Activated CD4-positive, alpha-beta T cell treated with anti-CD3 and anti-CD28 coated beads, Interleukin-2, amount 10 ng/mL, durations not matched to agents 7 days and 5 days (primary cell): ENCODE measurements at regions not wholly inside any gene's neighbourhood (a gene's known extent, or its start where the extent isn't known, plus 50 kb on each side); places are given as distances from the start of the nearest gene placed in this dataset.
"Not testable (repeated sequence)": the region's sequence is repeated elsewhere in the genome, so short reads cannot be mapped to it uniquely, and the experiment has no call there.

Source experiments
- CTCF ChIA-PET: fragments of 350-600 bp; sonication (Branson Sonifier 250); formaldehyde crosslinking; loops from one replicate; lab custom pipeline; 2021; ENCODE audit warnings: antibody characterized with exemption; lab: Charles Lee
- POLR2A ChIA-PET: fragments of 350-600 bp; sonication (Branson Sonifier 250); formaldehyde crosslinking; loops from one replicate; lab custom pipeline; 2021; ENCODE audit warnings: antibody characterized with exemption; lab: Charles Lee
- DNase-seq: peaks from one replicate; pipeline ENCODE4 v3.0.0-alpha.2; 2020
- H3K27ac Mint-ChIP-seq: one replicate; pipeline ENCODE4 v1.8.0; 2021; ENCODE audit warnings: mild to moderate bottlenecking, moderate library complexity, mixed read lengths
- H3K27me3 Mint-ChIP-seq: one replicate; pipeline ENCODE4 v1.8.0; 2021; ENCODE audit warnings: mixed read lengths
- H3K36me3 Mint-ChIP-seq: one replicate; pipeline ENCODE4 v1.8.0; 2021; ENCODE audit warnings: low read depth, mixed read lengths
- H3K4me1 Mint-ChIP-seq: one replicate; pipeline ENCODE4 v1.8.0; 2021; ENCODE audit warnings: mixed read lengths
- H3K4me3 Mint-ChIP-seq: one replicate; pipeline ENCODE4 v1.8.0; 2021; ENCODE audit warnings: mild to moderate bottlenecking, moderate library complexity, mixed read lengths
- H3K9me3 Mint-ChIP-seq: one replicate; pipeline ENCODE4 v1.8.0; 2021; ENCODE audit warnings: mixed read lengths

DNA sequence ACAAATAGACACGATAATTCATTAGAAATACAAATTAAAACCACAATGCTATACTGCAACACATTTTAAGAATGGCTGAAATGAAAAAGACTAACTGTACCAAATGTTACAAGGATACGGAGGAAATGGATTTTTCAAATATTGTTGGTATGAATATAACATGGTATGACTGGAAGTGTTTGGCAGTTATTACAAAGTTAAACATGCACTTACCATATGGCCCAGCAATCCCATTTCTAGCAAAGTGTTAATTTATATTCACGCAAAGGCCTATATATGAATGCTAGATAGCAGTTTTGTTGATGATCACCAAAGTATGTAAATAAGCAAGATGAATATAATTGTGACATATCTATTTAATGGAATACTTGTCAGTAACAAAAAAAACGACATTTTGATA is 497.8 kb upstream of the FSIP2 start:
- H3K4me3 Mint-ChIP-seq: no peak overlapping the region
- POLR2A ChIA-PET: no interaction called here
- peaks cover 9% of the 10 kb centered on the region for H3K9me3 Mint-ChIP-seq
- no peaks in the 10 kb centered on the region for H3K27me3 Mint-ChIP-seq
- CTCF ChIA-PET: no interaction called here
- H3K4me1 Mint-ChIP-seq: no peaks in the 10 kb centered on the region
- DNase-seq: no peak
- H3K27ac Mint-ChIP-seq: no peak overlapping the region
- no peaks in the 10 kb centered on the region for H3K36me3 Mint-ChIP-seq

DNA sequence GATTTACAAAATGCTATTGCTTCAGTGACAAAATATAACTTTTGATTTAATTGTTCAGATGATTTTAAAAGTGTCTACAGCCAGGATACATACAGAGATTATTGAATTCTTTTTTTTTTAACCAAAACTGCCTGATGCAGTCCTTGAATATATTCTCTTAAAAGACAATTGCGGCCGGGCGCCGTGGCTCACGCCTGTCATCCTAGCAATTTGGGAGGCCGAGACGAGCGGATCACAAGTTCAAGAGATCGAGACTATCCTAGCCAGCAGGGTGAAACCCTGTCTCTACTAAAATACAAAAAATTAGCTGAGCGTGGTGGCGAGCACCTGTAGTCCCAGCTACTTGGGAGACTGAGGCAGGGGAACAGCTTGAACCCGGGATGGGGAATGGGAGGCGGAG is 497.0 kb upstream of the FSIP2 start:
- H3K4me3 Mint-ChIP-seq: no peak overlapping the region
- ChIA-PET CTCF (no interaction called here), POLR2A (no interaction called here)
- H3K27ac Mint-ChIP-seq: no peak overlapping the region
- H3K36me3 Mint-ChIP-seq: no peaks in the 10 kb centered on the region
- H3K4me1 Mint-ChIP-seq: no peaks in the 10 kb centered on the region
- no peaks in the 10 kb centered on the region for H3K27me3 Mint-ChIP-seq
- DNase-seq: no peak
- H3K9me3 Mint-ChIP-seq: peaks cover 7% of the 10 kb centered on the region

DNA sequence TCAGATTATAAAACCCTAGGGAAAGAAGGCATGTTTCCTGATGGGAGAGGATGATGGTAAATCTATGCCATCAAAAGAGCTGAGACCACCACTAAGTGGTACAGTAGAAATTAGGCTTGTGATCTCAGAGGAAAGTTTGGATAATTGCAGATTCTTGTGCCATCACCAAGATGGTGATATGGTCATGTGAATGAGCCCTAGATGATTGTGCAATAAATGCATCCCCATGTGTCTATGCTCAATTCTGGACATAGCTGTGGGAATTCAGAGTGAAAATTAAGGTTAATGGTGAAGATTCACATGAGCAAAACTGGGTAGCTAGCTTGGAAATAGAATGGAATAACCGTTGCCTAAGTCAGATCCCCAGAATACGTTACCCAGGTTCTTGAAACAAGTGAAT is 496.1 kb upstream of the FSIP2 start:
- ChIA-PET POLR2A (no interaction called here), CTCF (no interaction called here)
- H3K4me3 Mint-ChIP-seq: no peak overlapping the region
- DNase-seq: no peak
- H3K27ac Mint-ChIP-seq: no peak overlapping the region
- H3K9me3 Mint-ChIP-seq: peaks cover 7% of the 10 kb centered on the region
- no peaks in the 10 kb centered on the region for H3K27me3 Mint-ChIP-seq
- no peaks in the 10 kb centered on the region for H3K36me3 Mint-ChIP-seq
- no peaks in the 10 kb centered on the region for H3K4me1 Mint-ChIP-seq

DNA sequence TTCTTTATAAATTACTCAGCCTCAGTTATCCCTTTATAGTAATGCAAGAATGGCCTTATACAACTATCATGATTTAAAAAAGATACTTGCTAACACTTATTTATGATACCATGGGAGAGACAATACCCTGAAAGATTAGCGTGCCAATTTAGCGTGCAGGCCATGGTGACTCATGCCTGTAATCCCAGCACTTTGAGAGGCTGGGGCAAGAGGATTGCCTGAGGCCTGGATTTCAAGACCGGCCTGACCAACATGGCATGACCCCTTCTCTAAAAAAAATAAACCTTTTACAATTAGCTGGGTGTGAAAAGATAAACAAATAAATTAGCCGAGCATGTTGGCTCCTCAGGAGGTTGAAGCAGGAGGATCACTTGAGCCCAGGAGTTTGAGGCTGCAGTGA is 493.4 kb upstream of the FSIP2 start:
- no peak for DNase-seq
- Mint-ChIP-seq H3K9me3 (peaks cover 4% of the 10 kb centered on the region), H3K4me3 (no peak overlapping the region), H3K4me1 (no peaks in the 10 kb centered on the region), H3K27ac (no peak overlapping the region), H3K36me3 (no peaks in the 10 kb centered on the region), H3K27me3 (no peaks in the 10 kb centered on the region)
- CTCF ChIA-PET: no interaction called here
- POLR2A ChIA-PET: no interaction called here

DNA sequence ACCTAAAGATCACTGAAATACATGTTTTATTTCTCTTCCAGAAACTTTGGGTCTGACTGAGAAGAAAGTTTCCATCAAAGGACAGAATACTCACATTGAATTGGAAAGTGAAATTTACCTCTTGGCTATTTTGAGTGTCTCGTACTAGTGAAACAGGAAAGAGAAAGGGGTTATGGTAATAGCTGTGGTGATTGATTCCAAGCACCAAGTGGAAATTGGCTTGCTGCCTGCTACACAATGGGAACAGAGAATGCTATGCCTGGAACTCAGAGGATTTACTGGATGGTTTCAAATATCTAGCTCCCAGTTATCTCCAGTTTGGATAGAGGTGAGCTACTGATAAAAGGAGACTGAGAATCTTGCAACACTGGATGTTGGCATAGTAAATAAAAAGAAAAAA is 492.8 kb upstream of the FSIP2 start:
- ChIA-PET POLR2A (no interaction called here), CTCF (no interaction called here)
- Mint-ChIP-seq H3K27me3 (no peaks in the 10 kb centered on the region), H3K27ac (no peak overlapping the region), H3K36me3 (no peaks in the 10 kb centered on the region), H3K4me1 (no peaks in the 10 kb centered on the region), H3K9me3 (peaks cover 4% of the 10 kb centered on the region), H3K4me3 (no peak overlapping the region)
- DNase-seq: no peak

DNA sequence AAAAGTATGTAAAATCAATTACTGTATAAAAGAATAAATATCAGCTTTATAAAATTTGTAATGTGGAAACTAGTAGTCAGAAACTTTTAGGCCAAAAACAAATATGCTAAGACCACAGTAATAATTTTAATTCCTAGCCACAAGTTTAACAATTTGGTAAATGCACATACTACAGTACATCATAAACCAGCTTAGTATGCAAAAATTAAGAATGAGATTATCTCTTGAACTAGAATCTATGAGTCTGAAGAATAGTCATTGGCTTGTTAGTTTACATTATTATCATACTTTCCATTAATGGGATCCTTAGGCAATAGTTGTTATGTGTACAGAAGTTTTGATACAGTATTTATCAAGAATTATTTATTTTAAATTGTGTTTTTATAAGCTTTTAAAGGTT is 491.9 kb upstream of the FSIP2 start:
- H3K9me3 Mint-ChIP-seq: peaks cover 2% of the 10 kb centered on the region
- H3K4me1 Mint-ChIP-seq: no peaks in the 10 kb centered on the region
- ChIA-PET CTCF (no interaction called here), POLR2A (no interaction called here)
- no peak for DNase-seq
- H3K4me3 Mint-ChIP-seq: no peak overlapping the region
- no peak overlapping the region for H3K27ac Mint-ChIP-seq
- H3K36me3 Mint-ChIP-seq: no peaks in the 10 kb centered on the region
- no peaks in the 10 kb centered on the region for H3K27me3 Mint-ChIP-seq

DNA sequence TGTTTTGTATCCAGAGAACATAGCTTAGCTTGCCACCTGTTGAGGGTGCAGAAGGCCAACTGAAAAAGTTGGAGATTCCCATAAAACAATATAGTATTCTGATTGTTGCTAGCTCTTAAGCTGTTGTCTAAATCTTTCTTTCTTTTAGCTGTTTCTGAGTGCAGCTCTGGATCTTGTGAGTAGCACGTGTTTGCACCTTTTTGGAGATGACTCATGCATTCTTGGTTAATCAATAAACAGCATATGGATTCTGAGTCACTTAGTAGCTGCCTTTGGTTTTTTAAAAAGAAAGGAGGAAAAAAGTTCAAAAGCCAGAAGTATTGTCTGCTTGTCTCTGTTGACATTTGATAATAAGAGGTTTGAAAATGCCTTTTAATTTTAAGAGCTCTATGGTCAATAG is 483.0 kb upstream of the FSIP2 start:
- DNase-seq: no peak
- no peak overlapping the region for H3K27ac Mint-ChIP-seq
- POLR2A ChIA-PET: no interaction called here
- H3K36me3 Mint-ChIP-seq: no peaks in the 10 kb centered on the region
- no peak overlapping the region for H3K4me3 Mint-ChIP-seq
- H3K9me3 Mint-ChIP-seq: no peaks in the 10 kb centered on the region
- H3K4me1 Mint-ChIP-seq: no peaks in the 10 kb centered on the region
- H3K27me3 Mint-ChIP-seq: no peaks in the 10 kb centered on the region
- CTCF ChIA-PET: interaction anchor here (0.7 kb wide), 1 partner anchor 172 kb away, joined by 3 read pairs; no protein-coding TSS in a partner anchor

DNA sequence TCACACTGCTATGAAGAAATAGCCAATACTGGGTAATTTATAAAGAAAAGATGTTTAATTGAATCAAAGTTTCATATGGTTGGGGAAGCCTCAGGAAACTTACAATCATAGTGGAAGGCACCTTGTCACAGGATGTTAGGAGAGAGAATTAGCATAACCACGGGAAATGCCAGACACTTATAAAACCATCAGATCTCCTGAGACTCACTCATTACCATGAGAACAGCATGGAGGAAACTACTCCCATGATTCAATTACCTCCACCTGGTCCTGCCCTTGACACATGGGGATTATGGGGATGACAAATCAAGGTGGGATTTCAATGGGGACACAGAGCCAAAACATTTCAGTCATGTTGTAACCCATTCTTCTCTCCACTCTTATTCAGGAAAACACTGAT is 472.9 kb upstream of the FSIP2 start:
- POLR2A ChIA-PET: no interaction called here
- no peaks in the 10 kb centered on the region for H3K27me3 Mint-ChIP-seq
- CTCF ChIA-PET: no interaction called here
- H3K4me1 Mint-ChIP-seq: no peaks in the 10 kb centered on the region
- no peak for DNase-seq
- H3K4me3 Mint-ChIP-seq: no peak overlapping the region
- no peak overlapping the region for H3K27ac Mint-ChIP-seq
- no peaks in the 10 kb centered on the region for H3K36me3 Mint-ChIP-seq
- no peaks in the 10 kb centered on the region for H3K9me3 Mint-ChIP-seq

DNA sequence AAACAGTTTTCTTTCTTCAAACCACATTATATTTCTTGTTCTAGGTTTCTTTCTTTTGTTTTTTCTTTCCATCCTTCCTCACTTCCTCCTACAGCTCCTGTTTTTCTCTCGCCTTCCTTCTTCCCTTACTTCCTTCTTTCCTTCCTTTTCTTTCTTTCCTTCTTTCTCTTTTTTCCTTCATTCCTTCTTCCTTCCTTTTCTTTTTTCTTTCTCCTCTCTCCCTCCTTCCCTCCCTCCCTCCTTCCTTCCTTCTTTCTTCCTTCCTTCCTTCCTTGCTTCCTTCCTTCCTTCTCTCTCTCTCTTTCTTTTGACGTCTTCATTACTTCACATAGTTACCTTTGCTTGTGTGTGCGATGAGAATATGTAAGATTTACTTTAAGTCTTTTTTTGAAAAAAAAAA is 470.0 kb upstream of the FSIP2 start:
- H3K4me1 Mint-ChIP-seq: no peaks in the 10 kb centered on the region
- no peaks in the 10 kb centered on the region for H3K36me3 Mint-ChIP-seq
- H3K27ac Mint-ChIP-seq: no peak overlapping the region
- no peak overlapping the region for H3K4me3 Mint-ChIP-seq
- H3K27me3 Mint-ChIP-seq: no peaks in the 10 kb centered on the region
- H3K9me3 Mint-ChIP-seq: no peaks in the 10 kb centered on the region
- DNase-seq: no peak
- ChIA-PET POLR2A (no interaction called here), CTCF (no interaction called here)

DNA sequence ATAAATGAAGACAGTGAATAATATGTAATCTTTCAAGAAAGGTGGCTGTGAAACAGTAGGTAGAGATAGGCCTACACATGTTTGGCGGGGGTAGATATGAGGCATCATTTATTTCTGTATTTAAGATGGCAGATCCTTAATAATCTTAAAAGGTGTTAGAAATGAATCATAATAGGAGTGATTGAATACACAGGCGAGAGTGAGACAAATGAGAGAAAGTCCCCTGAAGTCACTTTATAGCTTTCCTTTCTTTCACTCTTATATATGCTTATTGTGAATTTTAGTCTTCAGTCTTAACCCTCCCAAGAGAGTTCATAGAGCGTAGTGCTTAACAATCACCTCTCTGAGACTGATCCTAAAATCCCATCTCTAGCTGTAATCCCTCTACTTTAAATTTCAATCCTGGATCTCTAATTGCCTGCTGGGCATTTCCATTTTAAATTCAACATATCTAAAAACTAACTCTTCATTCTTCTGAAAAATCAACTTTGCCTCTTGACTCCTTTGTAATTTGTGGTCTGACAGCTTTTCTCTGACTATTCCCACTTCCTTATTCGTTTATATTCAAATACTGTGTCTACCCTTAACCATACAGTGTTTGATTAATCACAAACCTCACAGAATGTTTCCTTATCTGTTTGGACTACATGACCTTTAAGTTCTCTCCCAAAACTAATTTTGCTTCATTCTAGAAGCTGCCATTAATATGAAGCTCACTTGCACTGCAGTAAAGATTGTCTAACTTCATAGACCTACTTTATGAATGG is 463.7 kb upstream of the FSIP2 start:
- POLR2A ChIA-PET: no interaction called here
- Mint-ChIP-seq H3K4me1 (no peaks in the 10 kb centered on the region), H3K4me3 (no peak overlapping the region), H3K36me3 (no peaks in the 10 kb centered on the region), H3K27ac (no peak overlapping the region), H3K27me3 (no peaks in the 10 kb centered on the region), H3K9me3 (no peaks in the 10 kb centered on the region)
- DNase-seq: no peak
- CTCF ChIA-PET: no interaction called here

DNA sequence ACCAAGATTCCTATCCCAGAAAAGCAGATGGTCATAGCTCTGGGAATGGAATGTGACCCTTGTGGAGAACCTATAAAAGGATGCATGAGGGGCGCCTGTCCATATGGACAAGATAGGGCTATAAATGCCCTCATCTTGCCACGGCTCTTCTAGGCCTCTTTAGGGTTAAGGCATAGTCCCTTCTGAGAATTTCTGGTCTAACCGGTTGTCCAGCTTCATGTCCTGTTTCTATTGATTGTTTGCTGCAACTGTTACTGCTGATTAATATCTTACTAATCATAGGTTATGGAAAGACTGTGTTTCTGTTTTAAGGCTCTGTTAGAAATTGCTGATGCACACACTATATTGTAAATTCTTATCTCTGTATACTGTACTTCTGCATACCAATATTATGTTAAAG is 462.6 kb upstream of the FSIP2 start:
- CTCF ChIA-PET, DNase-seq, H3K4me1 Mint-ChIP-seq, H3K9me3 Mint-ChIP-seq, H3K36me3 Mint-ChIP-seq, H3K27me3 Mint-ChIP-seq, H3K4me3 Mint-ChIP-seq, POLR2A ChIA-PET, H3K27ac Mint-ChIP-seq: not testable (repeated sequence)

DNA sequence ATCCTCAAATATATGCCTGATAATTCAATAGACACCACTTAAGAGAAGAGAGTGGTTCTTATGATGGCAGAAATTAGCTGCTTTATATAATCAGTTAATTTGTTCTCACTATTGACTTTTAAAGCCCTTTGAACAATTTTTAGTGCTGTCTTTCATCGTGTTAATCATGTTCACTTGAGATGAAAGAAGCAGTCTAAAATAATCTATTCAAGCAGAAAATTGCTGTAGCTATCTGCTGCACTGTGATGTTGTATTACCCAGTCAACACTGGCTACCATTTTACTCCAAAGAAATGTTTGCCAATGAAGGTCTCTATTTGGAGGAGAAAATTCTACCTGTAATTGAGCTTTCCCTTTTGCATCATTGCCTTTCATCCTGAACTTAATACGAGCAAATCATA is 459.8 kb upstream of the FSIP2 start:
- no peak for DNase-seq
- ChIA-PET POLR2A (no interaction called here), CTCF (no interaction called here)
- no peaks in the 10 kb centered on the region for H3K36me3 Mint-ChIP-seq
- no peak overlapping the region for H3K27ac Mint-ChIP-seq
- H3K9me3 Mint-ChIP-seq: no peaks in the 10 kb centered on the region
- H3K27me3 Mint-ChIP-seq: no peaks in the 10 kb centered on the region
- H3K4me3 Mint-ChIP-seq: no peak overlapping the region
- H3K4me1 Mint-ChIP-seq: no peaks in the 10 kb centered on the region

DNA sequence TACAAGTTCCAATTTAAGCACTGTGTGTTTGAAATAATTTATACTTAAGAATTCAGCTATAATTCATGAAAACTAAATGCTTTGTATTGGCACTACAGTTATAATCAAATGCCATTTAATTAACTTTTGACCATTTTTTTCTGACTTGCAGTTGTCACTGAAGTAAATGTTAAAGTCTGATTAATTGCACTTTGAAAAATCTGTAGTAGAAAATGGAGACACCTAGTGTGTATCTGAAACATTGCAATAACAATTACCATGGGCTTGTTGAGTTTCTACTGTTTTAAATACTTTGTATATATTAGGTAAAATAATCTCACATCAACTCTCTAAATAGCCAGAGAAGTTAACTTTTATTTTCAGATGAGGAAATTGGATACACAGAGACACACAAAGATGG is 458.6 kb upstream of the FSIP2 start:
- Mint-ChIP-seq H3K27me3 (no peaks in the 10 kb centered on the region), H3K27ac (no peak overlapping the region), H3K36me3 (no peaks in the 10 kb centered on the region), H3K9me3 (no peaks in the 10 kb centered on the region), H3K4me3 (no peak overlapping the region), H3K4me1 (no peaks in the 10 kb centered on the region)
- DNase-seq: no peak
- CTCF ChIA-PET: no interaction called here
- POLR2A ChIA-PET: no interaction called here

DNA sequence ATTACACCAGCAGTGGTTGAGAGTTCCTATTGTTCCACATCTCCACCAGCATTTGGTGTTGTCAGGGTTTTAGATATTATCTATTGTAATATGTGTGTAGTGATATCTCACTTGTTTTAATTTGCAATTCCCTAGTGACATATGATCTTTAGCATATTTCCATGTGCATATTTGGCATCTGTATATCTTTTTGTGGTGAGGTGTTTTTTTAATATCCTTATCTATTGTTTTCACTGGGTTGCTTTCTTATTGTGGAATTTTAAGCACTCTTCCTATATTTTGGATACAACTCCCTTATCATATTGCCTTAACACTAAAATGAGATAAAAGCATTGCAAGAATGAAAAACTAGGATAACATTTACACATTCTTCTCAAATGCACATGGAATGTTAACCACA is 453.9 kb upstream of the FSIP2 start:
- CTCF ChIA-PET: no interaction called here
- no peak for DNase-seq
- Mint-ChIP-seq H3K27me3 (no peaks in the 10 kb centered on the region), H3K4me1 (no peaks in the 10 kb centered on the region), H3K27ac (no peak overlapping the region), H3K4me3 (no peak overlapping the region), H3K36me3 (no peaks in the 10 kb centered on the region), H3K9me3 (no peaks in the 10 kb centered on the region)
- POLR2A ChIA-PET: no interaction called here
